PC-3 (cell line): ENCODE measurements at regions not wholly inside any gene's neighbourhood (a gene's known extent, or its start where the extent isn't known, plus 50 kb on each side); places are given as distances from the start of the nearest gene placed in this dataset.

Experiments
- ATAC-seq: fragments of 200-7000 bp; cut with Tn5 transposase; 2 replicates; pipeline ENCODE4 v1.9.1; 2020; ENCODE audit warnings: mild to moderate bottlenecking, moderate library complexity
- BruUV-seq: library from RNA; stranded (reverse); fragments of 400-500 nt; replicated peaks from 2 replicates; lab custom pipeline; 2021; lab: Mats Ljungman, UMichigan
- CTCF ChIA-PET: fragments of 300-600 bp; sonication (Branson Sonifier 250); formaldehyde crosslinking; loops from one replicate; lab custom pipeline; 2022; ENCODE audit warnings: antibody characterized with exemption; lab: Charles Lee
- POLR2A ChIA-PET: fragments of 300-600 bp; sonication (Branson Sonifier 250); formaldehyde crosslinking; loops from one replicate; lab custom pipeline; 2022; ENCODE audit warnings: antibody characterized with exemption; ENCODE audit not compliant: unreplicated experiment; lab: Charles Lee
- DNase-seq: peaks from one replicate; pipeline ENCODE4 v3.0.0-alpha.2; 2015
- H2AFZ ChIP-seq: fragments of 300-600 bp; sonication (generic); 2 replicates; pipeline ENCODE4 v1.6.0; 2016; ENCODE audit warnings: antibody characterized with exemption, low read length
- H3F3A ChIP-seq: fragments of 300-600 bp; sonication (generic); one replicate; pipeline ENCODE4 v1.6.0; 2017; ENCODE audit warnings: antibody characterized with exemption, low read length, control low read depth, mild to moderate bottlenecking; ENCODE audit not compliant: unreplicated experiment
- H3K27ac ChIP-seq: fragments of 300-600 bp; sonication (generic); 2 replicates; pipeline ENCODE4 v1.5.1; 2016; ENCODE audit warnings: mild to moderate bottlenecking, low read length
- H3K27me3 ChIP-seq: fragments of 300-600 bp; sonication (generic); 2 replicates; pipeline ENCODE4 v1.6.1; 2016; ENCODE audit warnings: low read length, mixed read lengths
- H3K36me3 ChIP-seq: fragments of 300-600 bp; sonication (generic); 2 replicates; pipeline ENCODE4 v1.6.1; 2016; ENCODE audit warnings: low read depth, mixed run types, low read length, mixed read lengths
- H3K4me1 ChIP-seq: fragments of 300-600 bp; sonication (generic); 2 replicates; pipeline ENCODE4 v1.5.1; 2016; ENCODE audit warnings: low read length; ENCODE audit not compliant: insufficient read depth
- H3K4me2 ChIP-seq: fragments of 300-600 bp; sonication (generic); 2 replicates; pipeline ENCODE4 v1.6.0; 2016; ENCODE audit warnings: low read length
- H3K4me3 ChIP-seq: fragments of 300-600 bp; sonication (generic); 2 replicates; pipeline ENCODE4 v1.5.1; 2016; ENCODE audit warnings: mild to moderate bottlenecking, low read length, mixed read lengths
- H3K79me2 ChIP-seq: fragments of 300-600 bp; sonication (generic); 2 replicates; pipeline ENCODE4 v1.6.1; 2017; ENCODE audit warnings: low read length, mixed read lengths
- H3K9ac ChIP-seq: fragments of 300-600 bp; sonication (generic); 2 replicates; pipeline ENCODE4 v1.6.0; 2016; ENCODE audit warnings: mild to moderate bottlenecking, low read length
- H3K9me2 ChIP-seq: fragments of 300-600 bp; sonication (generic); replicated peaks from 2 replicates; pipeline ENCODE4 v1.6.1; 2016; ENCODE audit warnings: mixed run types, low read length, mixed read lengths
- H3K9me3 ChIP-seq: fragments of 300-600 bp; sonication (generic); 2 replicates; pipeline ENCODE4 v1.6.1; 2016; ENCODE audit warnings: low read length, mixed read lengths
- H4K20me1 ChIP-seq: fragments of 300-600 bp; sonication (generic); 2 replicates; pipeline ENCODE4 v1.6.1; 2016; ENCODE audit warnings: low read length, mixed read lengths
- EZH2 ChIP-seq: fragments of 300-600 bp; sonication (generic); IDR thresholded peaks from one replicate; pipeline ENCODE4 v1.6.1; 2017; ENCODE audit warnings: antibody characterized with exemption, mild to moderate bottlenecking, low read length; ENCODE audit not compliant: unreplicated experiment
- EZH2phosphoT487 ChIP-seq: fragments of 300-600 bp; sonication (generic); IDR thresholded peaks from 2 replicates; pipeline ENCODE4 v1.6.1; 2018; ENCODE audit warnings: mild to moderate bottlenecking, antibody characterized with exemption, low read length, borderline replicate concordance
- intact Hi-C: fragments of 100-400 bp; cut with micrococcal nuclease; formaldehyde crosslinking; loops from 2 replicates; pipeline ENCODE4 v1.9.0; 2023
- TF ChIP-seq, protein P1 (sequence below): fragments of 300-600 bp; sonication (generic); conservative IDR thresholded peaks from 2 replicates; pipeline ENCODE4 v1.5.1; 2017; ENCODE audit warnings: antibody characterized with exemption, low read depth, mild to moderate bottlenecking, low read length

DNA sequence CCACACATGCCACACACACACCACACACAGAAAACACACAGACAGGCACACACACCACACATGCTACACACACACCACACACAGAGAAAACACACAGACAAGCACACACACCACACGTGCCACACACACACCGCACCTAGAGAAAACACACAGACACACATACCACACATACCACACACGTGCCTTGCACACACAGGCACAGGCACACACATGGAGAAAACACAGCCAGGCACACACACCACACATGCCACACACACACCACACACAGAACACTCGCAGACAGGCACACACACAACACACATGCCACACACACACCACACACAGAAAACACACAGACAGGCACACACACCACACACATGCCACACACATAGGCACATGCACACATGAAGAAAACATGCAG is 242.1 kb upstream of the MYT1L start:
- Histone ChIP-seq H3K4me1 (no peaks in the 10 kb centered on the region), H3K36me3 (no peaks in the 10 kb centered on the region), H3K79me2 (no peaks in the 10 kb centered on the region), H3K4me3 (no peak overlapping the region), H2AFZ (no peak overlapping the region), H3K9me3 (peaks cover 8% of the 10 kb centered on the region; the same call in 1 of the 2 replicates), H3K9ac (no peak overlapping the region), H3K27me3 (peaks cover 25% of the 10 kb centered on the region), H3F3A (no peaks in the 10 kb centered on the region), H3K9me2 (no peaks in the 10 kb centered on the region), H4K20me1 (no peaks in the 10 kb centered on the region), H3K27ac (no peak overlapping the region), H3K4me2 (no peak overlapping the region)
- POLR2A ChIA-PET: no interaction called here
- BruUV-seq: no TSS peak
- intact Hi-C loops: no loop called here
- DNase-seq (no peak), ATAC-seq (no peak)
- CTCF ChIA-PET: no interaction called here
- no peak for TF ChIP-seq EZH2
- TF ChIP-seq, protein P1, sequence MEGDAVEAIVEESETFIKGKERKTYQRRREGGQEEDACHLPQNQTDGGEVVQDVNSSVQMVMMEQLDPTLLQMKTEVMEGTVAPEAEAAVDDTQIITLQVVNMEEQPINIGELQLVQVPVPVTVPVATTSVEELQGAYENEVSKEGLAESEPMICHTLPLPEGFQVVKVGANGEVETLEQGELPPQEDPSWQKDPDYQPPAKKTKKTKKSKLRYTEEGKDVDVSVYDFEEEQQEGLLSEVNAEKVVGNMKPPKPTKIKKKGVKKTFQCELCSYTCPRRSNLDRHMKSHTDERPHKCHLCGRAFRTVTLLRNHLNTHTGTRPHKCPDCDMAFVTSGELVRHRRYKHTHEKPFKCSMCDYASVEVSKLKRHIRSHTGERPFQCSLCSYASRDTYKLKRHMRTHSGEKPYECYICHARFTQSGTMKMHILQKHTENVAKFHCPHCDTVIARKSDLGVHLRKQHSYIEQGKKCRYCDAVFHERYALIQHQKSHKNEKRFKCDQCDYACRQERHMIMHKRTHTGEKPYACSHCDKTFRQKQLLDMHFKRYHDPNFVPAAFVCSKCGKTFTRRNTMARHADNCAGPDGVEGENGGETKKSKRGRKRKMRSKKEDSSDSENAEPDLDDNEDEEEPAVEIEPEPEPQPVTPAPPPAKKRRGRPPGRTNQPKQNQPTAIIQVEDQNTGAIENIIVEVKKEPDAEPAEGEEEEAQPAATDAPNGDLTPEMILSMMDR: no peak
- TF ChIP-seq EZH2phosphoT487: no peak

DNA sequence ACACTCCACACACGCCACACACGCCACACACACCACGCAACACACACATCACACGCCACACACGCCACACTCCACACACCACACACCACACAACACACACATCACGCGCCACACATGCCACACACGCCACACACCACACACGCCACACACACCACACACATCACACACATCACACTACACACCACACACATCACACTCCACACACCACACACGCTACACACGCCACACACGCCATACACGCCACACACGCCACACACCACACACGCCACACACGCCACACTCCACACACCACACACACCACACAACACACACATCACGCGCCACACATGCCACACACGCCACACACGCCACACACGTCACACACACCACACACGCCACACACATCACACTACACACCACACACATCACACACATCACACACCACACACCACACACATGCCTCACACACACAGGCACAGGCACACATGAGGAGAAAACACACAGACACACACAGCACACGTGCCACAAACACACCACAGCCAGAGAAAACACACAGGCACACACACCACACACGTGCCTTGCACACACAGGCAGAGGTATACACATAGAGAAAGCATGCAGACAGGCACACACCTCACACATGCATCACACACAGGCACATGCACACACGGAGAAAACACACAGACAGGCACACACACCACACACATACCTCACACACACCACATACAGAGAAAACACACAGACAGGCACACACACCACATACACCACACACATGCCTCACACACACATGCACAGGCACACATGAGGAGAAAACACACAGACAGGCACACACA is 241.5 kb upstream of the MYT1L start:
- Histone ChIP-seq H3K4me3 (no peak overlapping the region), H2AFZ (no peak overlapping the region)

More for the DNA sequence above, 241.5 kb upstream of the MYT1L start:
- H3K9ac ChIP-seq: no peak overlapping the region
- no peak for ATAC-seq
- no peaks in the 10 kb centered on the region for H3K4me1 ChIP-seq
- no peak overlapping the region for H3K4me2 ChIP-seq
- peaks cover 8% of the 10 kb centered on the region; the same call in 1 of the 2 replicates for H3K9me3 ChIP-seq
- no TSS peak for BruUV-seq
- H3K9me2 ChIP-seq: no peaks in the 10 kb centered on the region
- POLR2A ChIA-PET: no interaction called here
- CTCF ChIA-PET: no interaction called here
- intact Hi-C loops: no loop called here
- TF ChIP-seq EZH2: no peak
- TF ChIP-seq EZH2phosphoT487: no peak
- TF ChIP-seq, protein P1: no peak
- no peak for DNase-seq
- H3F3A ChIP-seq: no peaks in the 10 kb centered on the region
- no peaks in the 10 kb centered on the region for H4K20me1 ChIP-seq
- H3K27ac ChIP-seq: no peak overlapping the region
- H3K36me3 ChIP-seq: no peaks in the 10 kb centered on the region
- H3K27me3 ChIP-seq: peaks cover 27% of the 10 kb centered on the region
- no peaks in the 10 kb centered on the region for H3K79me2 ChIP-seq
